Fibroblast of mammary gland (primary cell): ENCODE measurements at regions not wholly inside any gene's neighbourhood (a gene's known extent, or its start where the extent isn't known, plus 50 kb on each side); places are given as distances from the start of the nearest gene placed in this dataset.
"Not testable (repeated sequence)": the region's sequence is repeated elsewhere in the genome, so short reads cannot be mapped to it uniquely, and the experiment has no call there.

Source experiments
- DNase-seq: peaks from one replicate; pipeline ENCODE4 v3.0.0-alpha.2; 2010; ENCODE audit warnings: low read depth
- H3K4me3 ChIP-seq: 2 replicates; pipeline ENCODE4 v1.5.1; 2011; ENCODE audit warnings: low read depth, mild to moderate bottlenecking, low read length, moderate library complexity; ENCODE audit not compliant: control insufficient read depth
- TF ChIP-seq, protein P1 (sequence below): conservative IDR thresholded peaks from 2 replicates; pipeline ENCODE4 v1.5.1; 2011; ENCODE audit warnings: low read depth, low read length, inconsistent platforms; ENCODE audit not compliant: control insufficient read depth, insufficient read depth

GRCh38 chr6:897528-898207 is 204.7 kb upstream of the EXOC2 start:
- H3K4me3 ChIP-seq, result no peak overlapping the region
- no peak for DNase-seq
- TF ChIP-seq, protein P1, sequence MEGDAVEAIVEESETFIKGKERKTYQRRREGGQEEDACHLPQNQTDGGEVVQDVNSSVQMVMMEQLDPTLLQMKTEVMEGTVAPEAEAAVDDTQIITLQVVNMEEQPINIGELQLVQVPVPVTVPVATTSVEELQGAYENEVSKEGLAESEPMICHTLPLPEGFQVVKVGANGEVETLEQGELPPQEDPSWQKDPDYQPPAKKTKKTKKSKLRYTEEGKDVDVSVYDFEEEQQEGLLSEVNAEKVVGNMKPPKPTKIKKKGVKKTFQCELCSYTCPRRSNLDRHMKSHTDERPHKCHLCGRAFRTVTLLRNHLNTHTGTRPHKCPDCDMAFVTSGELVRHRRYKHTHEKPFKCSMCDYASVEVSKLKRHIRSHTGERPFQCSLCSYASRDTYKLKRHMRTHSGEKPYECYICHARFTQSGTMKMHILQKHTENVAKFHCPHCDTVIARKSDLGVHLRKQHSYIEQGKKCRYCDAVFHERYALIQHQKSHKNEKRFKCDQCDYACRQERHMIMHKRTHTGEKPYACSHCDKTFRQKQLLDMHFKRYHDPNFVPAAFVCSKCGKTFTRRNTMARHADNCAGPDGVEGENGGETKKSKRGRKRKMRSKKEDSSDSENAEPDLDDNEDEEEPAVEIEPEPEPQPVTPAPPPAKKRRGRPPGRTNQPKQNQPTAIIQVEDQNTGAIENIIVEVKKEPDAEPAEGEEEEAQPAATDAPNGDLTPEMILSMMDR, result no peak

DNA sequence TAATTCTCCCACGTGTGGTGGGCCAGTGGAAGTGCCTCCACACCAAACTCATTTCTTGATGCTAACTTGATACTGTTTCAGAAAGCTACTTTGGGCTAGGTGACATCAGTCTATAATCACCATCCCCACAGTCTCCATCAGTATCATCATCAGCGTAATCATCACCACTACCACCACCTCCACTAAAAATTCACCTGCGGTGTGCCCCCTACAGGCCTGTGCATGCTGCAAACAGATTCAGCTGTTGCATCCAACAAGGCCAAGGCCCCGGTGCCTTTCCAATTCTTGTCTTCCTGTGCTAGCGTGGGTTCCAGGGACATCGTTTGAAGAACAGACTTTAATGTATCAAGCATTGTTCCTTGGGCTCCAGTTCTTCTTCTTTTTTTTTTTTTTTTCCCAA is 201.3 kb upstream of the EXOC2 start:
- DNase-seq, result no peak
- TF ChIP-seq, protein P1, result no peak
- no peak overlapping the region for H3K4me3 ChIP-seq

GRCh38 chr6:890995-891394 is 198.1 kb upstream of the EXOC2 start:
- H3K4me3 ChIP-seq, result no peak overlapping the region
- TF ChIP-seq, protein P1, result no peak
- no peak for DNase-seq

DNA sequence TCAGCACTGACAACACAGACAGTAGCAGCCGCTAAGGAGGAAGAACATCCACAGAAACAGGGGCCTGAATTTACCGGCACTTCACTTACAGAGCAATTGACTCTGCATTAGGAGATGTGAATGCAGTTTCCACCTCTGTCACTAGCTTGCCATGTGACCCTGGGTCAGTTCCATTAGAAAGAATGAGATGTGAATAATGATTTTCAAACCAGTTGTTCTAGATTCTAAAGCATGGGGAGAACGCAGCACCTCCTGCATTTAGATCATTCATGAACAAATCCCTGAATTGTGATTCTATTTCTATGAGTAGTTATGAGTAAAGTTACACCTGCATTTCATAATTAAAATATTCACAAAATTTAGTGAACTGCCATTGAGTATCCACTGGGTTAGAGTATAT is 197.3 kb upstream of the EXOC2 start:
- TF ChIP-seq, protein P1, result no peak
- H3K4me3 ChIP-seq, result no peak overlapping the region
- DNase-seq, result no peak

DNA sequence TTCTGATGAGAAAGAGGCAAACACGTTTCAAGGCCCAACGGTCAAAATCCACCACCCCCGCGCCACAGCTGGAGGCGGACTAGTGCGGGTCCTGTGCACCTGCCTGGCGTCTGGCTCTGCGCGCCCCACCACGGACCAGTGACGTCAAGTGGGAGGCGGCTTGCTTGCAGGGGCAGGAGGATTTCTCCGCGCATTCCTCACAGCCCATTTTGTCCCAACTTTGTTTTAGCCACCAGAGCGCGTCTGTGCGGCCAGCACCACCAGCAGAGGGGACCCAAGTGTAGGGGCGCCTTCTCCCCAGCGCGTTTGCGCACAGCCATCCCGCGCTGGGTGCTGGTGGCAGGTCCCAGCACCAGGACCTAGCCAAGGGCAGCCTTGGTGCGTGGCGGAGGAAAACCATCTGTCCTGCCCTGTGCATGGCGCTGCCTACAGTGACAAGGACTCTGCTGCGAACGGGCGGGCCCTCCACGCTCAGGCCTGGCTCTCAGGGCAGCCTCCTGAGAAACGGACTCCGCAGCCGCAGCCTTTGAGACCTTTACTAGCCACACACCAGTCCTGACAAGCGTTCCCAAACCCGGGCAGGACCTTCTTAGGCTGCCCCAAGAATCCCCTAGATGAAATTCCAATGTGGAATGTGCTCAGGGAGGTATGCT is 194.8 kb upstream of the EXOC2 start:
- DNase-seq, result no peak
- TF ChIP-seq, protein P1, result no peak
- H3K4me3 ChIP-seq, result no peak overlapping the region

- not testable (repeated sequence) for DNase-seq, H3K4me3 ChIP-seq
Measured at GRCh38 chr6:886116-886515, 193.2 kb upstream of the EXOC2 start.

DNA sequence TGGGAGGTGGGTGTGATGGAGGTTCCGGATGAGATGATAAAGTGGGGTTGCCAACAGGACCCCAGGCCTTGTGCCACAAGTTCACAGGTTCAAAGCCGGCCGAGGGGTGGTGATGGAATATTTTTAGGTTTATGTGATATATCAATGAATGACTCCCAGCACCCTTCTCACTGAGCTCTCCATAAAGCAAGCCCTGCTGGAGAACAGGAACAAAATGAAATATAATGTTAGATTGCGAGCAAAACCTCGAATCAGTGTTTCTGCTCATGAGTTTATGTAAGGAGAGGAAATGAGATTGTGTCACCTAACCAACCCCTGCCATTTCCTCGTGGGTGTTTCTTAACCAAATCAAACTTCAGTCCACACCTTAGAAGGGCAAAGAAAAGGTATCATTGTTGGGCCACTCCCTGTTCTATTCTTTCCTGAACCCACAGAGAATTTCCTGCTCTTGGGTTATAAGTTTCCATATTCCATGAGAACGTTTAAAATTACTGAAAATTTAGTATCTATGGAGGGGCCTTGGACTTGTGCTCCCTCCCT is 192.2 kb upstream of the EXOC2 start:
- TF ChIP-seq, protein P1, result no peak
- DNase-seq, result no peak
- no peak overlapping the region for H3K4me3 ChIP-seq
